MM.1S (cell line): ENCODE measurements at regions not wholly inside any gene's neighbourhood (a gene's known extent, or its start where the extent isn't known, plus 50 kb on each side); places are given as distances from the start of the nearest gene placed in this dataset.

Source experiments
- DNase-seq: peaks from one replicate; pipeline ENCODE4 v3.0.0-alpha.2; 2015
- H2AFZ ChIP-seq: fragments of 300-600 bp; sonication (generic); 2 replicates; pipeline ENCODE4 v1.6.0; 2016; ENCODE audit warnings: antibody characterized with exemption, low read length
- H3F3A ChIP-seq: fragments of 300-600 bp; sonication (generic); 2 replicates; pipeline ENCODE4 v1.6.1; 2016; ENCODE audit warnings: mild to moderate bottlenecking, antibody characterized with exemption, low read length, moderate library complexity, mixed read lengths; ENCODE audit not compliant: insufficient read depth
- H3K27ac ChIP-seq: fragments of 300-600 bp; sonication (generic); 2 replicates; pipeline ENCODE4 v1.5.1; 2016; ENCODE audit warnings: mild to moderate bottlenecking, low read length
- H3K27me3 ChIP-seq: fragments of 300-600 bp; sonication (generic); replicated peaks from 2 replicates; pipeline ENCODE4 v1.6.0; 2016; ENCODE audit warnings: low read length; ENCODE audit not compliant: insufficient read depth
- H3K36me3 ChIP-seq: fragments of 300-600 bp; sonication (generic); replicated peaks from 2 replicates; pipeline ENCODE4 v1.6.1; 2016; ENCODE audit warnings: mild to moderate bottlenecking, low read length, mixed read lengths; ENCODE audit not compliant: insufficient read depth
- H3K4me1 ChIP-seq: fragments of 300-600 bp; sonication (generic); 2 replicates; pipeline ENCODE4 v1.6.1; 2016; ENCODE audit warnings: low read length, mixed read lengths
- H3K4me2 ChIP-seq: fragments of 300-600 bp; sonication (generic); 2 replicates; pipeline ENCODE4 v1.6.0; 2016; ENCODE audit warnings: low read depth, low read length
- H3K4me3 ChIP-seq: fragments of 300-600 bp; sonication (generic); 2 replicates; pipeline ENCODE4 v1.5.1; 2016; ENCODE audit warnings: low read length, mixed read lengths
- H3K79me2 ChIP-seq: fragments of 300-600 bp; sonication (generic); 2 replicates; pipeline ENCODE4 v1.6.1; 2016; ENCODE audit warnings: mixed run types, low read length, mixed read lengths
- H3K9ac ChIP-seq: fragments of 300-600 bp; sonication (generic); 2 replicates; pipeline ENCODE4 v1.6.1; 2016; ENCODE audit warnings: low read length, mixed read lengths
- H3K9me2 ChIP-seq: fragments of 300-600 bp; sonication (generic); replicated peaks from 2 replicates; pipeline ENCODE4 v1.6.1; 2016; ENCODE audit warnings: mild to moderate bottlenecking, low read length, mixed read lengths; ENCODE audit not compliant: insufficient read depth
- H3K9me3 ChIP-seq: fragments of 300-600 bp; sonication (generic); replicated peaks from 2 replicates; pipeline ENCODE4 v1.6.1; 2016; ENCODE audit warnings: mild to moderate bottlenecking, low read length, mixed read lengths; ENCODE audit not compliant: insufficient read depth
- H4K20me1 ChIP-seq: fragments of 300-600 bp; sonication (generic); 2 replicates; pipeline ENCODE4 v1.6.1; 2016; ENCODE audit warnings: mild to moderate bottlenecking, low read length, moderate library complexity, mixed read lengths; ENCODE audit not compliant: insufficient read depth
- EZH2 ChIP-seq: fragments of 300-600 bp; sonication (generic); optimal IDR thresholded peaks from 2 replicates; pipeline ENCODE3; 2017; ENCODE audit warnings: low read depth, mild to moderate bottlenecking, antibody characterized with exemption, low read length, mixed read lengths
- EZH2phosphoT487 ChIP-seq: fragments of 300-600 bp; sonication (generic); IDR thresholded peaks from 2 replicates; pipeline ENCODE4 v1.6.1; 2018; ENCODE audit warnings: antibody characterized with exemption, low read length
- TF ChIP-seq, protein P1 (sequence below): fragments of 300-600 bp; sonication (generic); IDR thresholded peaks from 2 replicates; pipeline ENCODE4 v1.5.1; 2016; ENCODE audit warnings: antibody characterized with exemption, low read length, mixed read lengths

- H3K79me2 ChIP-seq: no peaks in the 10 kb centered on the region
- H3K27ac ChIP-seq: no peak overlapping the region
- H3K9me2 ChIP-seq: no peaks in the 10 kb centered on the region
- H3K9me3 ChIP-seq: no peaks in the 10 kb centered on the region
- H3F3A ChIP-seq: no peaks in the 10 kb centered on the region
- no peaks in the 10 kb centered on the region for H3K36me3 ChIP-seq
- H4K20me1 ChIP-seq: no peaks in the 10 kb centered on the region
- no peaks in the 10 kb centered on the region for H3K4me1 ChIP-seq
- TF ChIP-seq EZH2phosphoT487: no peak
- no peak for TF ChIP-seq EZH2
- TF ChIP-seq, protein P1, sequence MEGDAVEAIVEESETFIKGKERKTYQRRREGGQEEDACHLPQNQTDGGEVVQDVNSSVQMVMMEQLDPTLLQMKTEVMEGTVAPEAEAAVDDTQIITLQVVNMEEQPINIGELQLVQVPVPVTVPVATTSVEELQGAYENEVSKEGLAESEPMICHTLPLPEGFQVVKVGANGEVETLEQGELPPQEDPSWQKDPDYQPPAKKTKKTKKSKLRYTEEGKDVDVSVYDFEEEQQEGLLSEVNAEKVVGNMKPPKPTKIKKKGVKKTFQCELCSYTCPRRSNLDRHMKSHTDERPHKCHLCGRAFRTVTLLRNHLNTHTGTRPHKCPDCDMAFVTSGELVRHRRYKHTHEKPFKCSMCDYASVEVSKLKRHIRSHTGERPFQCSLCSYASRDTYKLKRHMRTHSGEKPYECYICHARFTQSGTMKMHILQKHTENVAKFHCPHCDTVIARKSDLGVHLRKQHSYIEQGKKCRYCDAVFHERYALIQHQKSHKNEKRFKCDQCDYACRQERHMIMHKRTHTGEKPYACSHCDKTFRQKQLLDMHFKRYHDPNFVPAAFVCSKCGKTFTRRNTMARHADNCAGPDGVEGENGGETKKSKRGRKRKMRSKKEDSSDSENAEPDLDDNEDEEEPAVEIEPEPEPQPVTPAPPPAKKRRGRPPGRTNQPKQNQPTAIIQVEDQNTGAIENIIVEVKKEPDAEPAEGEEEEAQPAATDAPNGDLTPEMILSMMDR: no peak
- H3K4me2 ChIP-seq: no peak overlapping the region
- no peak overlapping the region for H3K9ac ChIP-seq
- H2AFZ ChIP-seq: no peak overlapping the region
- H3K27me3 ChIP-seq: no peaks in the 10 kb centered on the region
- DNase-seq: no peak
- no peak overlapping the region for H3K4me3 ChIP-seq
Measured at GRCh38 chr3:113092746-113093145, 102.0 kb downstream of the GTPBP8 start.

- Histone ChIP-seq H3K4me3 (no peak overlapping the region), H2AFZ (no peak overlapping the region), H3K9me3 (no peaks in the 10 kb centered on the region), H3K9ac (no peak overlapping the region), H3K27ac (no peak overlapping the region), H3K4me2 (no peak overlapping the region), H3K79me2 (no peaks in the 10 kb centered on the region), H3K4me1 (no peaks in the 10 kb centered on the region), H3K36me3 (no peaks in the 10 kb centered on the region), H4K20me1 (no peaks in the 10 kb centered on the region), H3F3A (no peaks in the 10 kb centered on the region), H3K9me2 (no peaks in the 10 kb centered on the region), H3K27me3 (no peaks in the 10 kb centered on the region)
- no peak for DNase-seq
- TF ChIP-seq EZH2phosphoT487 (no peak), EZH2 (no peak)
- TF ChIP-seq, protein P1: no peak
Measured at GRCh38 chr3:113094337-113095221, 103.8 kb downstream of the GTPBP8 start.

DNA sequence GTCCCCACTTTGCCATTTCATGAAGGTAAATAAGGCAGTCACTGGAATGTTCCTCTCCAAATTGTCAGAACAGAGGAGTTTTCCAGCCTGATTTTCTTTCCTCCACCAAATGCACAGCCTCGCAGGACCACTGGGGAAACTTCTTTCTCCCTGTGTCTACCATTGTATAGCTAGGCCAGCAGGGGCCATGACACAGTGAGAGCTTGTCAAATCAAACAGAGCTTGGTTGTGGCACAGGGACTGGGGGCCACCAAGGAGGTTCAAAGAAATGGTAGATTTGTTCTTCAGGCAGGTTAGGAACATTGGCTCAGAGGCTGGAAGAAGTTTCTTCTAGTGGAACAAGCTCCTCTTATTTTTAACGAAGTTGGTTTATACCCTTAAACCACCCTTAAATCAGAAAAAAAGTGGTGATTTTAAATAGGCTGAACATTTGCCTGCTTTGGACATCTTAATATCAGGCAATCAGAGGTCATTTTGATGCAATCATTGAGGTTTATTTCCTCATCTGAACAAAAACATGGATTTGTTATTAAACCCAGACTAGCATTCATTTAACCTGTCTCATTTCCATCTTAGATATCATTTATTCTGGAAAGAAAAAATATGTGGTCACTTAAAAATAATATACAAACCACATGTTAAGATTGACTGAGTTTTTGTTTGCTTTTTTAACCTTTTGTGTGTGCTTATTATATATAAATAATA is 105.6 kb downstream of the GTPBP8 start:
- Histone ChIP-seq H3K9me2 (no peaks in the 10 kb centered on the region), H4K20me1 (no peaks in the 10 kb centered on the region), H3K36me3 (no peaks in the 10 kb centered on the region), H3F3A (no peaks in the 10 kb centered on the region), H3K4me3 (no peak overlapping the region), H3K9me3 (no peaks in the 10 kb centered on the region), H3K4me2 (no peak overlapping the region), H3K79me2 (no peaks in the 10 kb centered on the region), H3K4me1 (no peaks in the 10 kb centered on the region), H3K27me3 (no peaks in the 10 kb centered on the region), H3K9ac (no peak overlapping the region), H3K27ac (no peak overlapping the region), H2AFZ (no peak overlapping the region)
- TF ChIP-seq EZH2 (no peak), EZH2phosphoT487 (no peak)
- TF ChIP-seq, protein P1: no peak
- DNase-seq: no peak
